ENCODE measurements at regions not wholly inside any gene's neighbourhood (a gene's known extent, or its start where the extent isn't known, plus 50 kb on each side); places are given as distances from the start of the nearest gene placed in this dataset.

DNA sequence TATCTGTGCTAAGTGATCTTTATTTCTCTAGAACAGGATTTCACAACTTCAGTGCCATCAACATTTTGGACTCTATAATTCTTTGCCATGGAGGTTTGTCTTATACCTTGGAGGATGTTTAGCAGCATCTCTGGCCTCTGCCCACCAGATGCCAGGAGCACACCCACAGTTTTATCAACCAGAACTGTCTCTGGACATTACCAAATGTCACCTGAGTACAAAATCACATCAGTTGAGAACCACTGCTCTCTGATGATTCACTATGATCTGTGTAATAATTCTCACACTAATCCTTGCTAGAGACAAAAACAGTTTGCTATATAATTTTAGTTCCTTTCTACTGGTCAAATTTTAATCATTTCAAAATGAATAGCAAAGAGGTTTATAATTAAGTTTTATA is 102.8 kb upstream of the AMZ2 start (continued):
- TF ChIP-seq SIN3A (IDR thresholded peaks at IDR 0.05; ENCODE audit: borderline replicate concordance, low read depth, low read length) (no peak), TAF1 (IDR thresholded peaks at IDR 0.05; ENCODE audit: borderline replicate concordance, low read depth, low read length) (no peak), POLR2AphosphoS5 (IDR thresholded peaks at IDR 0.05; ENCODE audit: low read depth, low read length) (no peak), MXI1 (IDR thresholded peaks at IDR 0.05; ENCODE audit: low read depth, low read length) (no peak), YY1 (IDR thresholded peaks at IDR 0.05; ENCODE audit: low read depth) (no peak), RAD21 (IDR thresholded peaks at IDR 0.05; ENCODE audit: low read length) (0 out of 2 replicates have a peak, but pooled peaks have one; percentile 13), GATA2 (CRISPR knock-in tag; IDR thresholded peaks at IDR 0.05) (peak; percentile 72), MEF2A (IDR thresholded peaks at IDR 0.05; ENCODE audit: borderline replicate concordance, low read depth) (no peak), NRF1 (IDR thresholded peaks at IDR 0.05; ENCODE audit: low read depth, low read length) (no peak), FOSL2 (IDR thresholded peaks at IDR 0.05; ENCODE audit: borderline replicate concordance, low read depth) (no peak)

- POLR2A ChIA-PET, result no interaction called here
- peaks cover 6% of the 10 kb centered on the region for H3F3A ChIP-seq (replicated peaks; ENCODE audit: insufficient read depth)
- no peaks in the 10 kb centered on the region for H3K27me3 ChIP-seq (ENCODE audit: insufficient read depth)
- 81% methylated on average over 3 of the region's 3 CpGs for WGBS (ENCODE audit: low lambda C conversion rate)
- no peak overlapping the region for H2AFZ ChIP-seq (ENCODE audit: low read depth)
- H3K9ac ChIP-seq, result no peak overlapping the region
- H3K4me1 ChIP-seq (ENCODE audit: control insufficient read depth in 1 of 2, insufficient read depth in 2 of 2, low read depth in 1 of 2, low read length in 1 of 2), result peaks cover 0 to 4% of the 10 kb centered on the region in 2 experiments; a peak in 1 of 4 replicates
- no peaks in the 10 kb centered on the region for H3K9me2 ChIP-seq
- H3K4me3 ChIP-seq (ENCODE audit: low read depth in 2 of 2, low read length in 1 of 2), result no peak overlapping the region
- DNase-seq, result no peak
- H3K27ac ChIP-seq (ENCODE audit: low read depth in 2 of 2, low read length in 1 of 2), result no peak overlapping the region
- TF ChIP-seq, protein P1, sequence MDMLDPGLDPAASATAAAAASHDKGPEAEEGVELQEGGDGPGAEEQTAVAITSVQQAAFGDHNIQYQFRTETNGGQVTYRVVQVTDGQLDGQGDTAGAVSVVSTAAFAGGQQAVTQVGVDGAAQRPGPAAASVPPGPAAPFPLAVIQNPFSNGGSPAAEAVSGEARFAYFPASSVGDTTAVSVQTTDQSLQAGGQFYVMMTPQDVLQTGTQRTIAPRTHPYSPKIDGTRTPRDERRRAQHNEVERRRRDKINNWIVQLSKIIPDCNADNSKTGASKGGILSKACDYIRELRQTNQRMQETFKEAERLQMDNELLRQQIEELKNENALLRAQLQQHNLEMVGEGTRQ (IDR thresholded peaks at IDR 0.05; ENCODE audit: borderline replicate concordance, low read depth, low read length), result no peak
- TF ChIP-seq TEAD4 (IDR thresholded peaks at IDR 0.05; ENCODE audit: borderline replicate concordance, insufficient read depth) (no peak), FOXM1 (IDR thresholded peaks at IDR 0.05; ENCODE audit: low read depth) (no peak), YY1 (IDR thresholded peaks at IDR 0.05; ENCODE audit: low read depth) (no peak), RAD21 (IDR thresholded peaks at IDR 0.05; ENCODE audit: low read length) (no peak), TCF12 (IDR thresholded peaks at IDR 0.05) (no peak)
- TF ChIP-seq, protein P2, sequence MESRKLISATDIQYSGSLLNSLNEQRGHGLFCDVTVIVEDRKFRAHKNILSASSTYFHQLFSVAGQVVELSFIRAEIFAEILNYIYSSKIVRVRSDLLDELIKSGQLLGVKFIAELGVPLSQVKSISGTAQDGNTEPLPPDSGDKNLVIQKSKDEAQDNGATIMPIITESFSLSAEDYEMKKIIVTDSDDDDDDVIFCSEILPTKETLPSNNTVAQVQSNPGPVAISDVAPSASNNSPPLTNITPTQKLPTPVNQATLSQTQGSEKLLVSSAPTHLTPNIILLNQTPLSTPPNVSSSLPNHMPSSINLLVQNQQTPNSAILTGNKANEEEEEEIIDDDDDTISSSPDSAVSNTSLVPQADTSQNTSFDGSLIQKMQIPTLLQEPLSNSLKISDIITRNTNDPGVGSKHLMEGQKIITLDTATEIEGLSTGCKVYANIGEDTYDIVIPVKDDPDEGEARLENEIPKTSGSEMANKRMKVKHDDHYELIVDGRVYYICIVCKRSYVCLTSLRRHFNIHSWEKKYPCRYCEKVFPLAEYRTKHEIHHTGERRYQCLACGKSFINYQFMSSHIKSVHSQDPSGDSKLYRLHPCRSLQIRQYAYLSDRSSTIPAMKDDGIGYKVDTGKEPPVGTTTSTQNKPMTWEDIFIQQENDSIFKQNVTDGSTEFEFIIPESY (IDR thresholded peaks at IDR 0.05; ENCODE audit: borderline replicate concordance, low read depth), result no peak
- TF ChIP-seq, protein P3, sequence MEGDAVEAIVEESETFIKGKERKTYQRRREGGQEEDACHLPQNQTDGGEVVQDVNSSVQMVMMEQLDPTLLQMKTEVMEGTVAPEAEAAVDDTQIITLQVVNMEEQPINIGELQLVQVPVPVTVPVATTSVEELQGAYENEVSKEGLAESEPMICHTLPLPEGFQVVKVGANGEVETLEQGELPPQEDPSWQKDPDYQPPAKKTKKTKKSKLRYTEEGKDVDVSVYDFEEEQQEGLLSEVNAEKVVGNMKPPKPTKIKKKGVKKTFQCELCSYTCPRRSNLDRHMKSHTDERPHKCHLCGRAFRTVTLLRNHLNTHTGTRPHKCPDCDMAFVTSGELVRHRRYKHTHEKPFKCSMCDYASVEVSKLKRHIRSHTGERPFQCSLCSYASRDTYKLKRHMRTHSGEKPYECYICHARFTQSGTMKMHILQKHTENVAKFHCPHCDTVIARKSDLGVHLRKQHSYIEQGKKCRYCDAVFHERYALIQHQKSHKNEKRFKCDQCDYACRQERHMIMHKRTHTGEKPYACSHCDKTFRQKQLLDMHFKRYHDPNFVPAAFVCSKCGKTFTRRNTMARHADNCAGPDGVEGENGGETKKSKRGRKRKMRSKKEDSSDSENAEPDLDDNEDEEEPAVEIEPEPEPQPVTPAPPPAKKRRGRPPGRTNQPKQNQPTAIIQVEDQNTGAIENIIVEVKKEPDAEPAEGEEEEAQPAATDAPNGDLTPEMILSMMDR (IDR thresholded peaks at IDR 0.05), result no peak
- H3K4me2 ChIP-seq, result no peak overlapping the region
- H3K36me3 ChIP-seq (replicated peaks in 1 of 2; ENCODE audit: control insufficient read depth in 1 of 2, insufficient read depth in 2 of 2, low read length in 1 of 2), result no peaks in the 10 kb centered on the region
- CTCF ChIA-PET, result interaction anchor here (1.9 to 2.8 kb wide), 2 partner anchors 18 to 24 kb away, joined by 4 to 13 read pairs; no protein-coding TSS in a partner anchor
- H3K79me2 ChIP-seq (ENCODE audit: insufficient read depth), result no peaks in the 10 kb centered on the region
- H4K20me1 ChIP-seq (ENCODE audit: insufficient read depth), result no peaks in the 10 kb centered on the region
- H3K9me3 ChIP-seq, result no peaks in the 10 kb centered on the region
These were observed 98.9 kb upstream of the AMZ2 start for GRCh38 chr17:68148936-68149335.

Measured in SK-N-SH (cell line).